T-helper 17 cell (primary cell): ENCODE measurements at regions not wholly inside any gene's neighbourhood (a gene's known extent, or its start where the extent isn't known, plus 50 kb on each side); places are given as distances from the start of the nearest gene placed in this dataset.

Source experiments
- ATAC-seq: fragments of 150-1000 bp; cut with Tn5 transposase; 2 replicates; pipeline ENCODE4 v1.10.0; 2021; ENCODE audit warnings: mild to moderate bottlenecking, moderate library complexity
- DNase-seq, 3 donors: peaks; one replicate each; pipeline versions ENCODE4 v3.0.0 to v3.0.0-alpha.2; 2020 to 2021
- H3K9me3 ChIP-seq: one replicate; pipeline ENCODE4 v1.7.0; 2013; ENCODE audit warnings: low read length, mild to moderate bottlenecking; ENCODE audit not compliant: control insufficient read depth, poor library complexity, severe bottlenecking
- H3K27ac Mint-ChIP-seq: one replicate; pipeline ENCODE4 v1.8.0; 2022; ENCODE audit warnings: mild to moderate bottlenecking, moderate library complexity, mixed read lengths
- H3K27me3 Mint-ChIP-seq: one replicate; pipeline ENCODE4 v1.8.0; 2022; ENCODE audit warnings: mixed read lengths
- H3K36me3 Mint-ChIP-seq: one replicate; pipeline ENCODE4 v1.8.0; 2022; ENCODE audit warnings: low read depth, mixed read lengths
- H3K4me1 Mint-ChIP-seq: one replicate; pipeline ENCODE4 v1.8.0; 2022; ENCODE audit warnings: mild to moderate bottlenecking, mixed read lengths
- H3K4me3 Mint-ChIP-seq: one replicate; pipeline ENCODE4 v1.8.0; 2022; ENCODE audit warnings: mild to moderate bottlenecking, moderate library complexity, mixed read lengths

DNA sequence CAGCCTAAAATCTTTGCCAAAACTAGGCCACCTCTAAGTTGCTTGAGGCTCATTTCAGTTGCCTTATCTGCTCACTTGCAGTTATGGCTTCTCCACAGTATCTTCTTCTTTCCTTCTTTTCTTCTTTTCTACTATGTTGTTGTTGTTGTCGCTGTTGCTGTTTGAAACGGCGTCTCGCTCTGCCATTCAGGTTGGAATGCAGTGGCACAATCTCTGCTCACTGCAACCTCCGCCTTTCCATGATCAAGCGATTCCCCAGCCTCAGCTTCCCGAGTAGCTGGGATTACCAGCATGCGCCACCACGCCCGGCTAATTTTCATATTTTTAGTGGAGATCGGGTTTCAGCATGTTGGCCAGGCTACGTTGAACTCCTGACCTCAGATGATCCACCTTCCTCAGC lies 210.8 kb upstream of the NR2F2 start:
- peaks cover 6% of the 10 kb centered on the region for H3K27me3 Mint-ChIP-seq
- H3K4me3 Mint-ChIP-seq: no peak overlapping the region
- DNase-seq (no peak), ATAC-seq (no peak)
- no peaks in the 10 kb centered on the region for H3K9me3 ChIP-seq
- H3K4me1 Mint-ChIP-seq: no peaks in the 10 kb centered on the region
- H3K27ac Mint-ChIP-seq: no peak overlapping the region
- H3K36me3 Mint-ChIP-seq: no peaks in the 10 kb centered on the region

DNA sequence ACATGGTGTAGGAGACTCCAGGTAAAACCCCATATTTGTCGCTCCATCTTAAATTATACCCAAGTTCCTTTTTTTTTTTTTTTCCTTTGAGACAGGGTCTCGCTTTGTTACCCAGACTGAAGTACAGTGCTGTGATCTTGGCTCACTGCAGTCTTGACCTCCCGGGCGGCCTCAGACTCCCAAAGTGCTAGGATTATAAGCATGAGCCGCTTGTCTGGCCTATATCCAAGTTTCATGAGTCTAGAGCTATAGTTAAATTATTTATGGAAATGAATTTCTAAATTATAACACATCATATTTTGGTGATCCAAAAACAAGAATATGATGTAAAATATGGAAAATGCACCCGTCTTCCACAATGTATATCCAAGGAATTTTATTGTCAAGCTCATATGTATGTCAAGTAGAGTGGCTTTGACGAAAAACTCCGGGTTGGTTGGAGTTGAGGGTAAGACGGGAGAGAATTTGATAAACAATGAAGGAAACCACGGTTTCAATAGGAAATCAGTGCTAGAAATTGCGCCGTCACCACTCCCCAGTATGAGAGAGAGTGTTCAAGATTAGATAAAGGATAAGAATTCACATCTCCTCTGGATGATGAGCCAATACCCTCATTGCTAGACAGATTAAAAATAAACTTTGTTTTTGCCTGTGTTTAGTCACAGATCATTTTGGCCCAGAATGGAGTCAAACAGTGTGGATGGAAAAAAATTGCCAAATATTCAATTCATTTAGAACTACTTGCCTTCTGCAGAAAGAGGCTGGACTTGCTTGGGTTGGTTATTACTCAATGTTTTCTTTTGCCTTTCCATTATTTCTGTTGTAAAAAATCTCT lies 209.2 kb upstream of the NR2F2 start:
- DNase-seq: no peak
- Mint-ChIP-seq H3K27ac (no peak overlapping the region), H3K4me1 (no peaks in the 10 kb centered on the region), H3K4me3 (no peak overlapping the region), H3K36me3 (no peaks in the 10 kb centered on the region), H3K27me3 (no peaks in the 10 kb centered on the region)
- no peak for ATAC-seq
- H3K9me3 ChIP-seq: no peaks in the 10 kb centered on the region

DNA sequence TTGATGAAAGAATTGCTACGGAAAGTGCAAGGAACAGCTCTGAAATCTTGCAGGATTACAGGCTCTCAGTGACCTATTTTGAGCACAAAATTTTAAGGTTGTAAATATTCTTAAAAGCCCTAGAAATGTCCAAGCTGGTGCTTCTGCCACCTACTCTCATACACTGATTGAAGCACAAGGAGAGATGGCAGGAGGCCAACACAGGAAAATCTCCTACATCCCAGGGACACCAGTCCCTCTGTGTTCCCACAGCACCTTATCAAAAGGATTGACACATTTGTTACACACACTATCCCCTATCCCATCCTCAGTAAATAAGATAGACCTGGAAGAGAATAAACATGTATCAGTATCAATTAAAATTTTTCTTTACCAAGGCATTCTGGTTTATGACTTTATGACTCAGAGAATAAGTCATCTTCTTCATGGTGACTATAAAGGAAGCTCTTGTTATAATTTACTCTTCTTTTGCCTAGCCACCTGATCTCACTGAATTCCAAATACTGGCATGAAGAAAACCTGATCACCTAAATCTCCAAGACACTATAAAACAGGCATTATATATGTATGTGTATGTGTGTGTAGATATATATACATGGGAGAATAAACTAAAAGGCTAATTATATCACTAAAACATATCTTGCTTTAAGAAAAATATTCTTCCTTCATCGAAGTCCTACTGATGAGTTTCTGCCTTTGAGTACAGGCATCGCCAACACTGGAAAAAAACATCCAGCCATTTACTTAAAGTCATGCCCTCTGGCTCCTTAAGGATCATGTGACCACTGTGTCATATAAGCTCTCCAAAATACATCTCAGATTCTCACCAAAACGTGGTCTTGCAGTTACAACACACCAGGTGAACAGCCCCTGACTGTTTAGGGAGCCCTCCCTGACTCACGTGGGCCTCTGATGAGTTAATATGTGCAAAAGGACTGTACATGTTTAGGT lies 208.1 kb upstream of the NR2F2 start:
- no peaks in the 10 kb centered on the region for H3K4me1 Mint-ChIP-seq
- DNase-seq (no peak), ATAC-seq (no peak)
- H3K27me3 Mint-ChIP-seq: no peaks in the 10 kb centered on the region
- H3K36me3 Mint-ChIP-seq: no peaks in the 10 kb centered on the region
- no peak overlapping the region for H3K27ac Mint-ChIP-seq
- no peak overlapping the region for H3K4me3 Mint-ChIP-seq
- no peaks in the 10 kb centered on the region for H3K9me3 ChIP-seq

DNA sequence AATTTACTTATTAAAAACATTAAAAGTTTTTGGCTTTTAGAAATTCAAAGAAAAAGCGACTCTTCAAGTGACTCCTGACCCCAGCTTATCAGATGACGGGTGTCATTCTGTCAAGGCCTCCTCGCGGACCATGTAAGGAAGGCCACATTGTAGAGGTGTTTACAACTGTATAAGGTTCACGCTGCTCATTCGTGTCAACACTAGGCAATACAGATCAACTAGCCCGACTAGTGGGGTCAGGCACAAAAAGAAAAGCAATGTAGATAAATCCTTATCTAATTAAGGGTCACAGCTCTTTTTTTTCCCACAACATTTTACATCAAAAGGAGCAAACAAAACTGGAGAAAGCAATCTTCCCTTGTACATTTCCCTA lies 207.5 kb upstream of the NR2F2 start:
- no peaks in the 10 kb centered on the region for H3K27me3 Mint-ChIP-seq
- no peak for DNase-seq
- no peaks in the 10 kb centered on the region for H3K4me1 Mint-ChIP-seq
- no peak overlapping the region for H3K4me3 Mint-ChIP-seq
- no peak for ATAC-seq
- H3K27ac Mint-ChIP-seq: no peak overlapping the region
- H3K36me3 Mint-ChIP-seq: no peaks in the 10 kb centered on the region
- no peaks in the 10 kb centered on the region for H3K9me3 ChIP-seq

DNA sequence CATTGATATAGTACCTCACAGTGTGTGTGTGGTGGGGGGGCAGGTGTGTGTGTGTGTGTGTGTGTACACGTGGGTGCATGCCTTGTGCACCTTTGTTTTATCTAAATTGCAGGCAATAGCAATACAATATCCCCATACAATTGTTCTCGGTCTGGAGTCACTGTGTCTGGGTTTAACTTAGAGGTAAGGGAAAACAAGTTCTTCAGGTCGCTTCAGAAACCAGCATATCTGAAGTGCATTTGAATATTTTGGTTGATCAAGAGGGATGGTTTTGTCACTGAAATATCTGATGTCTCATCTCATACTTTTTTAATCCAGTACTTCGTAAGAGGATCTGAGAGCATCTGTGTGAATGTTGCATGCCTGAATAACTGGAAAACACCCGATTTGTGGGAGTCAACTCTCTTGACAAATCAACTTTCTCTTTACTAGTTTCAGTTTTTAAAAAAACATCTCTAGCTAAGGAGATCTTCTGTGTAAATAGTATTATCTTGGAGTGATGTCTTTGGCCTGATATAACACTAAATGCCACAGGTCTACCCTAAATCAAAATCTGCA lies 206.8 kb upstream of the NR2F2 start:
- Mint-ChIP-seq H3K4me1 (no peaks in the 10 kb centered on the region), H3K27ac (no peak overlapping the region), H3K36me3 (no peaks in the 10 kb centered on the region), H3K4me3 (no peak overlapping the region), H3K27me3 (no peaks in the 10 kb centered on the region)
- DNase-seq (no peak), ATAC-seq (no peak)
- H3K9me3 ChIP-seq: no peaks in the 10 kb centered on the region

DNA sequence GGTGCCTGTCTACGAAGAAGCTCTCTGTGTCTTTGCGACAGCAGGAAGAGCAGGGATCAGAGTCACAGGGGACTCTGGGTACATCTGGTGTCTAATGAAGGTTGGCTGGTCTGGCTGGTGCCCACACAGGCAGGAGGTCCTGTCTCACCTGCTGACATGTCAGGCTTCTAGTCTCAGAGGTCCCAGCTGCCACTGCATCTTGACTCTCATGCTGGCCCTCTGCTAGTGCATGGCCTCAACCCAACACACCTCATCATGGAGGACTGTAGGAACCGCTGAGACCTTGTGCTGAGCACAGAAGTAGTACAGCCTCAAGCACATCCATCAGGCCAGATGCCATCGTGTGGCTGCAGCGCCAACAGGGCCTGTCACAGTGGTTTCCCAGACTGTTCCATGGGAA lies 206.1 kb upstream of the NR2F2 start:
- H3K4me3 Mint-ChIP-seq: no peak overlapping the region
- no peaks in the 10 kb centered on the region for H3K36me3 Mint-ChIP-seq
- no peaks in the 10 kb centered on the region for H3K9me3 ChIP-seq
- H3K4me1 Mint-ChIP-seq: no peaks in the 10 kb centered on the region
- DNase-seq: no peak
- H3K27ac Mint-ChIP-seq: no peak overlapping the region
- H3K27me3 Mint-ChIP-seq: no peaks in the 10 kb centered on the region
- ATAC-seq: no peak

DNA sequence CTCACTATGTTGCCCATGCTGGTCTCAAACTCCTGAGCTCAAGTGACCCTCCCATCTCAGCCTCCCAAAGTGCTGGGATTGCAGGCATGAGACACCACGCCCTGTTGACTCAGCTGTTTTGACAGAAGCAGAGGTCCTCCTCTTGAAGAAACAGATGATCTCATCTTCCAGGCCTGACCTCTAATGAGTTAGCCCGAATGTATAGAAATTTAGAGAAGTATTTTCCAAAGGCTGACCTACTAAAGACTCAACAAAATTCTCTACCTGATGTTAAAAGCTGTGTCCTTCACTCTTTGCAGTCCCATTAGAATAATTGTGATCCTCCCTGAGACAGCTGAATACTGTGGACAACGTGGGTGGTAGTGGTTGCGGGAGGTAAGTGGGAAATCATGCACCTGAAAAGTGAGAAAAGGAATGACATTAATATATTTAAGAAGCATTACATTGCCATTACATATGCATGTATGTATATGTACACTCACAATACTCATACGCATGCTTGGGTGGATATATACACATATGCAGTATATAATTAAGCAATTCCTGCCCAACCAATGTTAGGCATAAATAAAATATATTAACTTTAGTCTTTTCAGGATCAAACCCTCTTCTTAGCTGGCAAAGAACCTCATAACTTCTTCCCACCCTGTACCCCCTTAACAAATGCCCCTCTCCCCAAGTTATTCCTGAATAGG lies 204.6 kb upstream of the NR2F2 start:
- Mint-ChIP-seq H3K36me3 (no peaks in the 10 kb centered on the region), H3K4me3 (no peak overlapping the region), H3K27me3 (no peaks in the 10 kb centered on the region), H3K4me1 (no peaks in the 10 kb centered on the region), H3K27ac (no peak overlapping the region)
- no peaks in the 10 kb centered on the region for H3K9me3 ChIP-seq
- ATAC-seq: no peak
- DNase-seq: no peak

DNA sequence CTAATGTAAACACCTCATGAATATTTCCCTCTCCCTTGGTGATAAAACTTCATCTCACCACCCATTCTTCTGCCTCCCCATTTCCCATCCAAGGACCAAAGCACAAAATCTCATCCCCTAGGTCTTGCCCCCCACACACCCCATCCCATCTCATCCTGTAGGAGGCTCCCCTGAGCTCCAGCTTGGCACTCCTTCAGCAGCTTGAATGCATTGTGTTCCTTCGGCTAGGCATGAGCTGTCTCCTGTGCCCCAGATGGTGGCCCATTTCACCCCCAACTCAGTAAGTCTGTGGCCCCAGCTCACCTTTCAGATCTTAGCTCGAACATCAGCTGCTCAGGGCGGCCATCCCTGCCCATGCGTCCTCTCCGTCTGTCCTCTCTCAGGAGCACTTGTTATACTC lies 203.6 kb upstream of the NR2F2 start:
- no peaks in the 10 kb centered on the region for H3K27me3 Mint-ChIP-seq
- DNase-seq: no peak
- no peak overlapping the region for H3K27ac Mint-ChIP-seq
- H3K4me1 Mint-ChIP-seq: no peaks in the 10 kb centered on the region
- H3K9me3 ChIP-seq: no peaks in the 10 kb centered on the region
- no peaks in the 10 kb centered on the region for H3K36me3 Mint-ChIP-seq
- ATAC-seq: no peak
- H3K4me3 Mint-ChIP-seq: no peak overlapping the region

DNA sequence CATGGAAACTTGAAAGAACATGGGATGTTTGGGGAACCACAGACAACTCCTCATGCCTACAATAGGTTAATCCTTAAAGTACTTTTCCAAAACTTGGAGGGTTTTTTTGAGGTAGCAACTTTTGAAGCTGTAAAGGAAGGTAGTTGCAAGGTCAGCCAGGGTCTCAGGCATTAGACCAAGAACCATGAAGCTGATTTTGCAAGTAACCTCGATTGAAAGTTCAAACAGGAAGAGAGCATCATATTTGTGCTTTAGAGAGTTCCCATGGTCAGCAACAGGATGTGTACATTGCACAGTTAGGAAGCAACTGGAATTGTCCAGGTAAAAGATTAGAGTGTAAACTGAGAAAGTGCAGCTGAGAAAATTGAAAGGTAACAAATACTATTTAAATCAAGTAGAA lies 199.8 kb upstream of the NR2F2 start:
- H3K9me3 ChIP-seq: no peaks in the 10 kb centered on the region
- DNase-seq: no peak
- H3K36me3 Mint-ChIP-seq: no peaks in the 10 kb centered on the region
- no peaks in the 10 kb centered on the region for H3K27me3 Mint-ChIP-seq
- no peaks in the 10 kb centered on the region for H3K4me1 Mint-ChIP-seq
- no peak for ATAC-seq
- H3K4me3 Mint-ChIP-seq: no peak overlapping the region
- H3K27ac Mint-ChIP-seq: no peak overlapping the region

DNA sequence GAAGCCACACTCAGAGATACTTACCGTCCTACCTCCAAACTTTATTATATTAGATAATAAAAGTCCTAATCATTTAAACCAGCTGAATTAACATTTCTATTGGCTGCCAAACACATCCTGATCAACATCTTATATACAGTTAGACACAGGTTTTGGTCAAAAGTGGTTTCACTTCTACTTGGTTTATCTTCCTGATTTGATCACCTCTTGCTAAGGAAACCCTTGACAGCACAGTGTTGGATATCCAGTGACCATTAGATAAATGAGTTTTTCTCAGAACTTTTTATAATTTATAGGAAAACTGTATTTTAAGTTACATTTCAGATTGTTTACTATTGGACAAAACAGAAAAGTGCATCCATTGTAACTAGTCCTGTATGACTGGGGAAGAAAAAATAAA lies 198.4 kb upstream of the NR2F2 start:
- Mint-ChIP-seq H3K27ac (no peak overlapping the region), H3K36me3 (no peaks in the 10 kb centered on the region), H3K4me1 (no peaks in the 10 kb centered on the region), H3K27me3 (no peaks in the 10 kb centered on the region), H3K4me3 (no peak overlapping the region)
- ATAC-seq: no peak
- no peaks in the 10 kb centered on the region for H3K9me3 ChIP-seq
- DNase-seq: no peak

DNA sequence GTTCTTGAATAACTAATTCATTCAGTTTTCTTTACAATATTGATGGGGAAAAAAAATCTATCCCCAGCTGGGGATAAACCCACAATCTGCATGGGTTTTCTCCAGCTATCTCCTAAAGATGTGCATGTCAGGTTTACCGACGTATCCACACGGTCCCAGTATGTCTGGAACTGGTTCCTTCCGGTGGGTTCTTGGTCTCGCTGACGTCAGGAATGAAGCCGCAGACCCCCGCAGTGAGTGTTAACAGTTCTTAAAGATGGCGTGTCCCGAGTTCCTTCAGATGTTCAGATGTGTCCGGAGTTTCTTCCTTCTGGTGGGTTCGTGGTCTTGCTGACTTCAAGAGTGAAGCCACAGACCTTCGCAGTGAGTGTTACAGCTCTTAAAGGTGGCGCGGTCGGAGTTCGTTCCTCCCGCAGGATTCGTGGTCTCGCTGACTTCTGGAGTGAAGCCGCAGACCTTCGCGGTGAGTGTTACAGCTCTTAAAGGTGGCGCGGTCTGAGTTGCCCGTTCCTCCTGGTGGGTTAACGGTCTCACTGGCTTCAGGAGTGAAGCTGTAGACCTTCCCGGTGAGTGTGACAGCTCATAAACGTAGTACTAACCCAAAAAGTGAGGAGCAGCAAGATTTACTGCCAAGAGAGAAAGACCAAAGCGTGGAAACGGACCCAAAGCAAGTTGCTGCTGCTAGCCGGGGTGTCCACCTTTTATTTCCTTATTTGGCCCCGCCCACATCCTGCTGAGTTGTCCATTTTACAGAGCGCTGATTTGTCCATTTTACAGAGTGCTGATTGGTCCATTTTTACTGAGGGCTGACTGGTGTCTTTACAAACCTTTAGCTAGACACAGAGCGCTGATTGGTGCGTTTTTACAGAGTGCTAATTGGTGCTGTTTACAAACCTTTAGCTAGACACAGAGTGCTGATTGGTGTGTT lies 195.1 kb upstream of the NR2F2 start:
- H3K4me1 Mint-ChIP-seq: no peaks in the 10 kb centered on the region
- H3K9me3 ChIP-seq: no peaks in the 10 kb centered on the region
- no peak overlapping the region for H3K27ac Mint-ChIP-seq
- ATAC-seq: no peak
- H3K4me3 Mint-ChIP-seq: no peak overlapping the region
- H3K36me3 Mint-ChIP-seq: no peaks in the 10 kb centered on the region
- no peak for DNase-seq
- H3K27me3 Mint-ChIP-seq: no peaks in the 10 kb centered on the region

DNA sequence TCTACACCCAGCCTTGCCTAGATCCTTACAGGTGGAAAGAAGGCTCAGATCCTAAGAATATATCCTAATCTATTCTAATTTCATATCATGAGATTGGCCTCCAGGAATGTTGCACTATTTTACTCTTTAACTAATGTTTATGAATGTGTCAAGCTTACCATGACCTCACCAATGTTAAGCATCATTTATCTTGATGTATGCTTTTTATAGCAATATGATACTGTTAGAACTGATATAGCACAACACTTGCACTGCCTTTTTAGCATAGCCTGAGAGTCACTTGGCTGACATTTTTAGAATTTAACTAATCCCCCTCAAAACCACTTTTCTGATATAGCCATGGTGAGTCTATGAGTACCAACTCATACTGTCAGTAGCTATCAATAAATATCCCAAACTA lies 191.5 kb upstream of the NR2F2 start:
- Mint-ChIP-seq H3K4me3 (no peak overlapping the region), H3K36me3 (no peaks in the 10 kb centered on the region), H3K4me1 (no peaks in the 10 kb centered on the region), H3K27me3 (no peaks in the 10 kb centered on the region), H3K27ac (no peak overlapping the region)
- H3K9me3 ChIP-seq: no peaks in the 10 kb centered on the region
- no peak for DNase-seq
- ATAC-seq: no peak
